ENCODE measurements at regions not wholly inside any gene's neighbourhood (a gene's known extent, or its start where the extent isn't known, plus 50 kb on each side); places are given as distances from the start of the nearest gene placed in this dataset.
A peak's percentile ranks its signal among the peaks of the same experiment; 100 is the strongest.
"Not testable (repeated sequence)": the region's sequence is repeated elsewhere in the genome, so short reads cannot be mapped to it uniquely, and the experiment has no call there.

DNA sequence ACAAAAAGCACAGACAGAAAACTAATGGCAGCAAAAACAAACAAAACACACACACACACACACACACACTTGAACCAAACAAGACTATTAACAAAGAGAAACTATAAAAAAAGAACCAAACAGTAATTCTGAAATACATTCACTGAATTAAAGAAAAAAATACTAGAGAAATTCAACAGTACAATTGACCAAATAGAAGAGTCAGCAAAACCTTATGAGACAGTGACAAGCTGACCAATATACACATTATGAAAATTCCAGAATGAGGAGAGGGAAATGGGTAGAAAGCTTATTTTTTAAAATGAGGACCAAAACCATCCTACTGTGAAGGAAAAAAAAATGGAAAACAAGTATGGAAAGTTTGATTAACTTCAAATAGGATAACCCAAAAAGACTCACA lies 212.2 kb upstream of the BTBD3 start:
- H3K9me3 Mint-ChIP-seq (ENCODE audit: low read depth), result peaks cover 10% of the 10 kb centered on the region
- no peaks in the 10 kb centered on the region for H3K27me3 Mint-ChIP-seq (ENCODE audit: low read depth)
- H3K4me1 Mint-ChIP-seq (ENCODE audit: low read depth), result no peaks in the 10 kb centered on the region
- no peak for DNase-seq (ENCODE audit: low spot score)
- no peak overlapping the region for H3K27ac Mint-ChIP-seq (ENCODE audit: unreplicated experiment)
- H3K4me3 Mint-ChIP-seq (ENCODE audit: unreplicated experiment), result no peak overlapping the region
- no peaks in the 10 kb centered on the region for H3K36me3 Mint-ChIP-seq (ENCODE audit: low read depth)
- TF ChIP-seq, protein P1, sequence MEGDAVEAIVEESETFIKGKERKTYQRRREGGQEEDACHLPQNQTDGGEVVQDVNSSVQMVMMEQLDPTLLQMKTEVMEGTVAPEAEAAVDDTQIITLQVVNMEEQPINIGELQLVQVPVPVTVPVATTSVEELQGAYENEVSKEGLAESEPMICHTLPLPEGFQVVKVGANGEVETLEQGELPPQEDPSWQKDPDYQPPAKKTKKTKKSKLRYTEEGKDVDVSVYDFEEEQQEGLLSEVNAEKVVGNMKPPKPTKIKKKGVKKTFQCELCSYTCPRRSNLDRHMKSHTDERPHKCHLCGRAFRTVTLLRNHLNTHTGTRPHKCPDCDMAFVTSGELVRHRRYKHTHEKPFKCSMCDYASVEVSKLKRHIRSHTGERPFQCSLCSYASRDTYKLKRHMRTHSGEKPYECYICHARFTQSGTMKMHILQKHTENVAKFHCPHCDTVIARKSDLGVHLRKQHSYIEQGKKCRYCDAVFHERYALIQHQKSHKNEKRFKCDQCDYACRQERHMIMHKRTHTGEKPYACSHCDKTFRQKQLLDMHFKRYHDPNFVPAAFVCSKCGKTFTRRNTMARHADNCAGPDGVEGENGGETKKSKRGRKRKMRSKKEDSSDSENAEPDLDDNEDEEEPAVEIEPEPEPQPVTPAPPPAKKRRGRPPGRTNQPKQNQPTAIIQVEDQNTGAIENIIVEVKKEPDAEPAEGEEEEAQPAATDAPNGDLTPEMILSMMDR (IDR thresholded peaks at IDR 0.05), result no peak

DNA sequence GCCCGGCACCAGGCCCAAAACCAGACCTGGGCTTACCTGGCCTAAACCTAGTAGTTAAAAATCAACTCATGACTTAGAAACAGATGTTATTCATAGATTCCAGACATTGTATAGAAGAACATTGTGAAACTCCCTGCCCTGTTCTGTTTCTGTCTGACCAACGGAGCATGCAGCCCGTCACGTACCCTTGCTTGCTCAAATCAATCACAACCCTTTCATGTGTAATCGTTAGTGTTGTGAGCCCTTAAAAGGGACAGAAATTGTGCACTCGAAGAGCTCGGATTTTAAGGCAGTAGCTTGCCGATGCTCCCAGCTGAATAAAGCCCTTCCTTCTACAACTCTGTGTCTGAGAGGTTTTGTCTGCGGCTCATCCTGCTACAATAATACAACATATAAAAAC lies 209.5 kb upstream of the BTBD3 start:
- H3K27ac Mint-ChIP-seq (ENCODE audit: unreplicated experiment); H3K4me1 Mint-ChIP-seq (ENCODE audit: low read depth); H3K4me3 Mint-ChIP-seq (ENCODE audit: unreplicated experiment); H3K36me3 Mint-ChIP-seq (ENCODE audit: low read depth); DNase-seq (ENCODE audit: low spot score); H3K27me3 Mint-ChIP-seq (ENCODE audit: low read depth): not testable (repeated sequence)
- peaks cover 10% of the 10 kb centered on the region for H3K9me3 Mint-ChIP-seq (ENCODE audit: low read depth)

DNA sequence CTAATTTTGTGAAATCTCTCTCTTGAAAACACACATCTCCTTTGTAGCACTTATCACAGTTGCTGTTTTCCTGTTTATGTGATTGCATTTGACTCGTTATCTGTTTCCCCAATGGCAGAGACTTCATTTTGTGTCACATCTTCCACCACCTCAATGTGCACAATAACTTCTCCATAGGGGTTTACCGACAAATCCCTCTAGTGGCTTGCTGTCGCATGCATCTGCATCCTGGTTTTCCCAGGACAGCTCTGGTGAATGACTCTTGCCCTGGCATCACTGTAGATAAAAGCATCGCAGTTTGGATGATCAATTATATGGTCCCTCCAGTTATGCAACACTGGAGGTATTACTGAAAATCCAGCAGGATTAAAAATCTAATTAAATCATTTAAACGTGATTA lies 206.5 kb upstream of the BTBD3 start:
- Mint-ChIP-seq H3K4me3 (ENCODE audit: unreplicated experiment) (no peak overlapping the region), H3K9me3 (ENCODE audit: low read depth) (peaks cover 1% of the 10 kb centered on the region), H3K27ac (ENCODE audit: unreplicated experiment) (no peak overlapping the region), H3K36me3 (ENCODE audit: low read depth) (no peaks in the 10 kb centered on the region), H3K27me3 (ENCODE audit: low read depth) (no peaks in the 10 kb centered on the region), H3K4me1 (ENCODE audit: low read depth) (peaks cover 21% of the 10 kb centered on the region)
- TF ChIP-seq, protein P1 (IDR thresholded peaks at IDR 0.05), result no peak
- no peak for DNase-seq (ENCODE audit: low spot score)

DNA sequence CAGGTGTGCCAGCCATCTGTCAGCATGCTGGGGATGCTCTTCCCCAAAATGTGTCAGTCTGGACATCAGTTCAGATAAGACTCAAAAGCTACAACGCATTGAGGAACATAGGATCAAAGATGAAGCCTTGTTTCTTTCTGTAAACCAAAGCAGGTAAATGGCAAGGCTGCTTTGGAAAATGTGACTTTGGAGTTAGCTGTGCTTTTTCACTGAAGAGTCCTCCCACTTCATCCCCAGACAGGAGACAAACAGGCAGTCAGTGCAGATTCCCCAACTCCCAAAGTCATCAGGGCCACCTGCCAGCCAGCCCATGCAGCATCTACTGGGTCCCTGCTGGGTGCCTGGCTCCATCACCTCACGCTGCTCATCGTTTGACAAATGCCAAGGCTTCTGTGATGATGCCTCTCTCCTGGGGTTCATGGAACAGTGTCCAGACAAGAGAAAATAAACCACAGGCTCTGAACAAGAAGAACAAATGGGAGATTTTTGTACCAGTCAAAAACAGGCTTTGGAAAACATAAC lies 205.0 kb upstream of the BTBD3 start:
- Mint-ChIP-seq H3K36me3 (ENCODE audit: low read depth) (no peaks in the 10 kb centered on the region), H3K4me3 (ENCODE audit: unreplicated experiment) (no peak overlapping the region)

DNA sequence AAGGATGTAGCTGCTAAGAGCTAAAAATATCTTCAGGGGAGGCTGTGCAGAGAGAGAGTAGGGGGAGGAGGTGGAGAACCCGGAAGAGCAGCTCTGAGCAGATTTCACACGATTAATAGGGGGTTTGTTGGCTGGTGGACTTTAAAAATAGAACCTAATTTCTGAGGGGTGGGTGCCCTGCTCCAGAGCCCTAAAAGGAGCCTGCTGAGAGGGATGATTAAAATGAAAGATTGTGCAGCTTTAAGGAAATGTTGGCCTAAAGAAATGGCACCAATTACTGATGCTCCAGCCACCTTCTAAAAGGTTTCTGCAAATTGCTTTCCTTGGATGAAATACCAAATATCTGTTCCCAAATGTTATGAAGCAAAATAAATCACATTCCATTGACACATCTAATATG lies 202.8 kb upstream of the BTBD3 start:
- Mint-ChIP-seq H3K27me3 (ENCODE audit: low read depth) (no peaks in the 10 kb centered on the region), H3K4me1 (ENCODE audit: low read depth) (peaks cover 32% of the 10 kb centered on the region), H3K36me3 (ENCODE audit: low read depth) (no peaks in the 10 kb centered on the region), H3K9me3 (ENCODE audit: low read depth) (no peaks in the 10 kb centered on the region), H3K27ac (ENCODE audit: unreplicated experiment) (peak overlapping the region; percentile 96), H3K4me3 (ENCODE audit: unreplicated experiment) (peak overlapping the region; percentile 35)
- no peak for DNase-seq (ENCODE audit: low spot score)
- TF ChIP-seq, protein P1 (IDR thresholded peaks at IDR 0.05), result no peak

More for the DNA sequence above, 205.0 kb upstream of the BTBD3 start:
- Mint-ChIP-seq H3K4me1 (ENCODE audit: low read depth) (peaks cover 32% of the 10 kb centered on the region), H3K27me3 (ENCODE audit: low read depth) (no peaks in the 10 kb centered on the region), H3K9me3 (ENCODE audit: low read depth) (no peaks in the 10 kb centered on the region), H3K27ac (ENCODE audit: unreplicated experiment) (no peak overlapping the region)
- TF ChIP-seq, protein P1 (IDR thresholded peaks at IDR 0.05), result no peak
- DNase-seq (ENCODE audit: low spot score), result no peak

DNA sequence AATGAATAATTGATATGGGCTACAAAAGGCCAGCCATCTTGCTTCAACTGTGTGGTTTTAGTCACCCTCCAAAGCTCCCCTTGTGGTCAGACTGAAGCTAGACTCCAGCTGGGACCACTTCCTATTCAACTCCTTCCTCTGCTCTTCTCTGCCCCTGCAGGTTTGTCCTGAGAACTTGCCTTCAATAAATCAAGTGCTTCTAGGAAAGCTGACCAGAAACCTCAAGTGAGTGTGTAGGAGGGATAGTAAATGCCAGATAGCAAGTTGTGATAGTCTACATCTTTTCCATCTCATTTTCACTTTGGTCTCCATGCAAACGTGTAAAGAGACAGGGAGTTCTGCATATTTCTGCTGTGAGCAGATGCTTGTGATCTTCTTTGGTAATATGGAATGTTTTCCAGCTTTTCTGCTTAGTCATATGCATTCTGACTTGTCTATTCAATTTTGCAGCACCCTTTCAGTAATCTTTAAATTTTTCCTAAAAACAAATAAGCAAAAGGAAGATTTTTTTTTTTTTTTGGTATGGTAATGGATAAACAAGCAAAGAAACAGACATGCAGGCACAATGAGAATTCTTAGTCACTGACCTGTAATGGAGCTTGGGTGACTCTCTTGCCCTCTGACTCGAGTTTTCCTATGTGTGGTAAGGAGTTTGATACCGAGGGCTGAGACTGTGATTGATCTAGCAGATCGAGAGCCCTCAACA lies 201.3 kb upstream of the BTBD3 start:
- Mint-ChIP-seq H3K4me1 (ENCODE audit: low read depth) (peaks cover 32% of the 10 kb centered on the region), H3K4me3 (ENCODE audit: unreplicated experiment) (no peak overlapping the region), H3K27ac (ENCODE audit: unreplicated experiment) (peak overlapping the region; percentile 86), H3K27me3 (ENCODE audit: low read depth) (no peaks in the 10 kb centered on the region), H3K9me3 (ENCODE audit: low read depth) (no peaks in the 10 kb centered on the region), H3K36me3 (ENCODE audit: low read depth) (no peaks in the 10 kb centered on the region)
- TF ChIP-seq, protein P1 (IDR thresholded peaks at IDR 0.05), result peak; percentile 80
- no peak for DNase-seq (ENCODE audit: low spot score)
